Upper lobe of left lung (tissue), 4 donors: ENCODE measurements at regions not wholly inside any gene's neighbourhood (a gene's known extent, or its start where the extent isn't known, plus 50 kb on each side); places are given as distances from the start of the nearest gene placed in this dataset.

Experiments
- EP300 ChIP-seq, 4 donors: sonication (generic); formaldehyde crosslinking; IDR thresholded peaks; one replicate each; pipeline ENCODE4 v1.5.1; 2017; ENCODE audit warnings: antibody characterized with exemption in 4 of 4, control low read depth in 2 of 4
- POLR2A ChIP-seq, 4 donors: fragments of 450-650 bp; IDR thresholded peaks; one replicate each; pipeline ENCODE4 v1.5.1; 2016 to 2017; ENCODE audit warnings: antibody characterized with exemption in 4 of 4, mild to moderate bottlenecking in 2 of 4
- POLR2AphosphoS5 ChIP-seq, 2 donors: sonication (generic); formaldehyde crosslinking; IDR thresholded peaks; one replicate each; pipeline ENCODE4 v1.5.1; 2017; ENCODE audit warnings: antibody characterized with exemption in 2 of 2
- TF ChIP-seq, protein P1 (sequence below), 6 experiments: fragments of 450-650 bp in 4 of 6; fragments of 200-600 bp in 2 of 6; sonication (generic) in 2 of 6; IDR thresholded peaks; one replicate each; pipeline ENCODE4 v1.5.1; 2016 to 2019; ENCODE audit warnings: antibody characterized with exemption in 6 of 6

DNA sequence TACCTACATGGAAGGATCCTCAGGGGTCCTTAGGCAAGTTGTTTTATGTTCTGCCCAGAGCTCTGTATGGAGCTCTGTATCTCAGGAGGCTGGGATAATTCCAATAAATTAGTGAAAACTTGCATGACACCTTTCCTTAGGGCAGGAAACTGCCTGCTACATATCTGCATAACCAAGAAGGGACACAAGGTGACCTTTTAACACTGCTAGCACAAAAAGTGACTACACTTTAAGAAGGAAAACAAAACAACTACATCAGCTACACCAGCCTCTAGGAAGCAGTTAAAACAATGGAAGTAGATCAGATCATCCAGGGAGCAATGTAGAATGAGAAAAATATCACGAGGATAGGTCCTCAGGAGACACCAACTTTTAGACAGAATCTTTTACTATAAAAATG, 93.9 kb downstream of the TNFSF18 start:
- TF ChIP-seq, protein P1, sequence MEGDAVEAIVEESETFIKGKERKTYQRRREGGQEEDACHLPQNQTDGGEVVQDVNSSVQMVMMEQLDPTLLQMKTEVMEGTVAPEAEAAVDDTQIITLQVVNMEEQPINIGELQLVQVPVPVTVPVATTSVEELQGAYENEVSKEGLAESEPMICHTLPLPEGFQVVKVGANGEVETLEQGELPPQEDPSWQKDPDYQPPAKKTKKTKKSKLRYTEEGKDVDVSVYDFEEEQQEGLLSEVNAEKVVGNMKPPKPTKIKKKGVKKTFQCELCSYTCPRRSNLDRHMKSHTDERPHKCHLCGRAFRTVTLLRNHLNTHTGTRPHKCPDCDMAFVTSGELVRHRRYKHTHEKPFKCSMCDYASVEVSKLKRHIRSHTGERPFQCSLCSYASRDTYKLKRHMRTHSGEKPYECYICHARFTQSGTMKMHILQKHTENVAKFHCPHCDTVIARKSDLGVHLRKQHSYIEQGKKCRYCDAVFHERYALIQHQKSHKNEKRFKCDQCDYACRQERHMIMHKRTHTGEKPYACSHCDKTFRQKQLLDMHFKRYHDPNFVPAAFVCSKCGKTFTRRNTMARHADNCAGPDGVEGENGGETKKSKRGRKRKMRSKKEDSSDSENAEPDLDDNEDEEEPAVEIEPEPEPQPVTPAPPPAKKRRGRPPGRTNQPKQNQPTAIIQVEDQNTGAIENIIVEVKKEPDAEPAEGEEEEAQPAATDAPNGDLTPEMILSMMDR (IDR thresholded peaks at IDR 0.05) = no peak
- no peak for TF ChIP-seq POLR2AphosphoS5 (IDR thresholded peaks at IDR 0.05)
- TF ChIP-seq POLR2A (IDR thresholded peaks at IDR 0.05) = no peak
- TF ChIP-seq EP300 (IDR thresholded peaks at IDR 0.05) = no peak
